ENCODE measurements at regions not wholly inside any gene's neighbourhood (a gene's known extent, or its start where the extent isn't known, plus 50 kb on each side); places are given as distances from the start of the nearest gene placed in this dataset.

DNA sequence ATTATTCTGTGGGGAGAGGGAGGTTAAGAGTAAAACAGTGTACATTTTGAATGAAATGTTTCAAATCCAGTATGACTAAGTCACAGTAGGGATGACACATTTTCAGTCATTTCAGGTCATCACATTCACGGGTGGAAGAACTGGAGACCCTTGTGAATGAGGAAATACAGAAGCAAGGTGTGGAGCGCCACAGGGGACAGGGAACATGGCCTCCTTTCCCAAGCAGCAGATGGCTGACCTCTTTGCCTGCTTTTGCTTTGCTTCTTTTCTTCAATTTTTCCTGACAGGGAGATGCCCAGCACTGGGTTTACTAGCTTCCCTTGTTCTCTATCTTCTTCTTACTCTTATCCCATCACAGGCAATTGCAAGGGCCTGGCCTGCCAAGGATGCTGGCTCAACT is 278.9 kb upstream of the DLGAP1 start:
- H3K4me3 ChIP-seq (replicated peaks in 1 of 3; ENCODE audit: low read depth in 2 of 3, low read length in 3 of 3): no peak overlapping the region
- no peaks in the 10 kb centered on the region for H3K27me3 ChIP-seq (ENCODE audit: control insufficient read depth in 2 of 2, insufficient read depth in 2 of 2, low read length in 2 of 2)
- no peaks in the 10 kb centered on the region for H4K20me1 ChIP-seq (ENCODE audit: insufficient read depth, low read length)
- H3K79me2 ChIP-seq (ENCODE audit: insufficient read depth, low read length): no peaks in the 10 kb centered on the region
- 83% methylated on average over 2 of the region's 2 CpGs for WGBS (ENCODE audit: insufficient coverage)
- Mint-ChIP-seq H3K27ac (no peak overlapping the region), H3K4me1 (no peaks in the 10 kb centered on the region), H3K27me3 (ENCODE audit: low read depth in 3 of 3) (no peaks in the 10 kb centered on the region), H3K4me3 (no peak overlapping the region), H3K9me3 (peaks cover 0 to 16% (median 7%) of the 10 kb centered on the region in 7 donors), H3K36me3 (no peaks in the 10 kb centered on the region)
- H3K9me3 ChIP-seq (replicated peaks in 1 of 2; ENCODE audit: control insufficient read depth in 1 of 2, insufficient read depth in 1 of 2, low read length in 2 of 2): peaks cover 0 to 26% of the 10 kb centered on the region in 2 donors
- TF ChIP-seq, protein P1, sequence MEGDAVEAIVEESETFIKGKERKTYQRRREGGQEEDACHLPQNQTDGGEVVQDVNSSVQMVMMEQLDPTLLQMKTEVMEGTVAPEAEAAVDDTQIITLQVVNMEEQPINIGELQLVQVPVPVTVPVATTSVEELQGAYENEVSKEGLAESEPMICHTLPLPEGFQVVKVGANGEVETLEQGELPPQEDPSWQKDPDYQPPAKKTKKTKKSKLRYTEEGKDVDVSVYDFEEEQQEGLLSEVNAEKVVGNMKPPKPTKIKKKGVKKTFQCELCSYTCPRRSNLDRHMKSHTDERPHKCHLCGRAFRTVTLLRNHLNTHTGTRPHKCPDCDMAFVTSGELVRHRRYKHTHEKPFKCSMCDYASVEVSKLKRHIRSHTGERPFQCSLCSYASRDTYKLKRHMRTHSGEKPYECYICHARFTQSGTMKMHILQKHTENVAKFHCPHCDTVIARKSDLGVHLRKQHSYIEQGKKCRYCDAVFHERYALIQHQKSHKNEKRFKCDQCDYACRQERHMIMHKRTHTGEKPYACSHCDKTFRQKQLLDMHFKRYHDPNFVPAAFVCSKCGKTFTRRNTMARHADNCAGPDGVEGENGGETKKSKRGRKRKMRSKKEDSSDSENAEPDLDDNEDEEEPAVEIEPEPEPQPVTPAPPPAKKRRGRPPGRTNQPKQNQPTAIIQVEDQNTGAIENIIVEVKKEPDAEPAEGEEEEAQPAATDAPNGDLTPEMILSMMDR (IDR thresholded peaks at IDR 0.05): no peak
- intact Hi-C loops (cut with micrococcal nuclease): no loop called here
- H3K36me3 ChIP-seq (replicated peaks in 1 of 2; ENCODE audit: control insufficient read depth in 1 of 2, insufficient read depth in 2 of 2, low read length in 2 of 2): no peaks in the 10 kb centered on the region
- H2AFZ ChIP-seq (ENCODE audit: insufficient read depth, low read depth, low read length, poor library complexity, severe bottlenecking): no peak overlapping the region
- H3K4me2 ChIP-seq (replicated peaks; ENCODE audit: extremely low read depth, low read length, poor library complexity, severe bottlenecking): no peak overlapping the region
- no peak overlapping the region for H3K9ac ChIP-seq (ENCODE audit: insufficient read depth, low read length, poor library complexity, severe bottlenecking)
- DNase-seq: no peak
- H3K4me1 ChIP-seq (ENCODE audit: control insufficient read depth in 1 of 2, insufficient read depth in 2 of 2, low read length in 2 of 2): no peaks in the 10 kb centered on the region
- H3K27ac ChIP-seq (ENCODE audit: low read depth in 1 of 2, low read length in 2 of 2): no peak overlapping the region

DNA sequence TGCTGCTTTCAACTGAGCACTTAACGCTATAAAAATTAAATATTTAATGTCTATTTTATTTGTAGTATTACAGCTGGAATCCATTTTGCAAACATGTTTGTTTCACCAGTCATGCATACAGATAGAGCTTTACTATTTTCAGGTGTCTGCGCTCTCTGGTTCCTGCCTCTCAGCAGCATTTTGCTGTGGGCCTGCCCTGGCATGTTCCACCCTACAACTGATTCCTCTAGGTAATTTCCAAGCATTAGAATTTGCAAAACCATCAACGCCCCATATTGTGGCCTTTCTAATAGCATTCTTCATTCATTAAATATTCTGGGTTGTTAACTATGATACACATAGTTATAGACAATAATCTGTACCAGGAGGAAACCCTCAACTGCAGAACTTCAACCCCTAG is 266.4 kb upstream of the DLGAP1 start:
- Histone ChIP-seq H3K4me2 (replicated peaks; ENCODE audit: extremely low read depth, low read length, poor library complexity, severe bottlenecking) (no peak overlapping the region), H4K20me1 (ENCODE audit: insufficient read depth, low read length) (no peaks in the 10 kb centered on the region), H3K4me1 (ENCODE audit: control insufficient read depth in 1 of 2, insufficient read depth in 2 of 2, low read length in 2 of 2) (no peaks in the 10 kb centered on the region), H3K9me3 (replicated peaks in 1 of 2; ENCODE audit: control insufficient read depth in 1 of 2, insufficient read depth in 1 of 2, low read length in 2 of 2) (peaks cover 3 to 4% of the 10 kb centered on the region in 2 donors), H3K27ac (ENCODE audit: low read depth in 1 of 2, low read length in 2 of 2) (no peak overlapping the region), H3K36me3 (replicated peaks in 1 of 2; ENCODE audit: control insufficient read depth in 1 of 2, insufficient read depth in 2 of 2, low read length in 2 of 2) (no peaks in the 10 kb centered on the region), H3K79me2 (ENCODE audit: insufficient read depth, low read length) (no peaks in the 10 kb centered on the region), H3K4me3 (replicated peaks in 1 of 3; ENCODE audit: low read depth in 2 of 3, low read length in 3 of 3) (no peak overlapping the region), H2AFZ (ENCODE audit: insufficient read depth, low read depth, low read length, poor library complexity, severe bottlenecking) (no peak overlapping the region), H3K9ac (ENCODE audit: insufficient read depth, low read length, poor library complexity, severe bottlenecking) (no peak overlapping the region), H3K27me3 (ENCODE audit: control insufficient read depth in 2 of 2, insufficient read depth in 2 of 2, low read length in 2 of 2) (no peaks in the 10 kb centered on the region)
- Mint-ChIP-seq H3K9me3 (peaks cover 0 to 6% (median 2%) of the 10 kb centered on the region in 7 donors), H3K27ac (no peak overlapping the region), H3K36me3 (no peaks in the 10 kb centered on the region), H3K4me1 (no peaks in the 10 kb centered on the region), H3K27me3 (ENCODE audit: low read depth in 3 of 3) (no peaks in the 10 kb centered on the region), H3K4me3 (no peak overlapping the region)
- intact Hi-C loops (cut with micrococcal nuclease): no loop called here
- no CpG with 5 or more reads among the region's 3 CpGs for WGBS (ENCODE audit: insufficient coverage)
- TF ChIP-seq, protein P1 (IDR thresholded peaks at IDR 0.05): no peak
- DNase-seq: no peak
